MM.1S (cell line): ENCODE measurements at regions not wholly inside any gene's neighbourhood (a gene's known extent, or its start where the extent isn't known, plus 50 kb on each side); places are given as distances from the start of the nearest gene placed in this dataset.

Source experiments
- DNase-seq: peaks from one replicate; pipeline ENCODE4 v3.0.0-alpha.2; 2015
- H2AFZ ChIP-seq: fragments of 300-600 bp; sonication (generic); 2 replicates; pipeline ENCODE4 v1.6.0; 2016; ENCODE audit warnings: antibody characterized with exemption, low read length
- H3F3A ChIP-seq: fragments of 300-600 bp; sonication (generic); 2 replicates; pipeline ENCODE4 v1.6.1; 2016; ENCODE audit warnings: mild to moderate bottlenecking, antibody characterized with exemption, low read length, moderate library complexity, mixed read lengths; ENCODE audit not compliant: insufficient read depth
- H3K27ac ChIP-seq: fragments of 300-600 bp; sonication (generic); 2 replicates; pipeline ENCODE4 v1.5.1; 2016; ENCODE audit warnings: mild to moderate bottlenecking, low read length
- H3K27me3 ChIP-seq: fragments of 300-600 bp; sonication (generic); replicated peaks from 2 replicates; pipeline ENCODE4 v1.6.0; 2016; ENCODE audit warnings: low read length; ENCODE audit not compliant: insufficient read depth
- H3K36me3 ChIP-seq: fragments of 300-600 bp; sonication (generic); replicated peaks from 2 replicates; pipeline ENCODE4 v1.6.1; 2016; ENCODE audit warnings: mild to moderate bottlenecking, low read length, mixed read lengths; ENCODE audit not compliant: insufficient read depth
- H3K4me1 ChIP-seq: fragments of 300-600 bp; sonication (generic); 2 replicates; pipeline ENCODE4 v1.6.1; 2016; ENCODE audit warnings: low read length, mixed read lengths
- H3K4me2 ChIP-seq: fragments of 300-600 bp; sonication (generic); 2 replicates; pipeline ENCODE4 v1.6.0; 2016; ENCODE audit warnings: low read depth, low read length
- H3K4me3 ChIP-seq: fragments of 300-600 bp; sonication (generic); 2 replicates; pipeline ENCODE4 v1.5.1; 2016; ENCODE audit warnings: low read length, mixed read lengths
- H3K79me2 ChIP-seq: fragments of 300-600 bp; sonication (generic); 2 replicates; pipeline ENCODE4 v1.6.1; 2016; ENCODE audit warnings: mixed run types, low read length, mixed read lengths
- H3K9ac ChIP-seq: fragments of 300-600 bp; sonication (generic); 2 replicates; pipeline ENCODE4 v1.6.1; 2016; ENCODE audit warnings: low read length, mixed read lengths
- H3K9me2 ChIP-seq: fragments of 300-600 bp; sonication (generic); replicated peaks from 2 replicates; pipeline ENCODE4 v1.6.1; 2016; ENCODE audit warnings: mild to moderate bottlenecking, low read length, mixed read lengths; ENCODE audit not compliant: insufficient read depth
- H3K9me3 ChIP-seq: fragments of 300-600 bp; sonication (generic); replicated peaks from 2 replicates; pipeline ENCODE4 v1.6.1; 2016; ENCODE audit warnings: mild to moderate bottlenecking, low read length, mixed read lengths; ENCODE audit not compliant: insufficient read depth
- H4K20me1 ChIP-seq: fragments of 300-600 bp; sonication (generic); 2 replicates; pipeline ENCODE4 v1.6.1; 2016; ENCODE audit warnings: mild to moderate bottlenecking, low read length, moderate library complexity, mixed read lengths; ENCODE audit not compliant: insufficient read depth
- CTCF ChIP-seq: fragments of 300-600 bp; sonication (generic); IDR thresholded peaks from 2 replicates; pipeline ENCODE4 v1.5.1; 2016; ENCODE audit warnings: antibody characterized with exemption, low read length, mixed read lengths
- EZH2 ChIP-seq: fragments of 300-600 bp; sonication (generic); optimal IDR thresholded peaks from 2 replicates; pipeline ENCODE3; 2017; ENCODE audit warnings: low read depth, mild to moderate bottlenecking, antibody characterized with exemption, low read length, mixed read lengths
- EZH2phosphoT487 ChIP-seq: fragments of 300-600 bp; sonication (generic); IDR thresholded peaks from 2 replicates; pipeline ENCODE4 v1.6.1; 2018; ENCODE audit warnings: antibody characterized with exemption, low read length

- H2AFZ ChIP-seq = no peak overlapping the region
- H3K4me2 ChIP-seq = no peak overlapping the region
- no peaks in the 10 kb centered on the region for H3K36me3 ChIP-seq
- H3F3A ChIP-seq = no peaks in the 10 kb centered on the region
- H4K20me1 ChIP-seq = no peaks in the 10 kb centered on the region
- no peak for TF ChIP-seq EZH2phosphoT487
- no peak for TF ChIP-seq CTCF
- no peak for TF ChIP-seq EZH2
- no peak overlapping the region for H3K27ac ChIP-seq
- H3K9me2 ChIP-seq = no peaks in the 10 kb centered on the region
- no peaks in the 10 kb centered on the region for H3K4me1 ChIP-seq
- H3K79me2 ChIP-seq = no peaks in the 10 kb centered on the region
- H3K9me3 ChIP-seq = no peaks in the 10 kb centered on the region
- no peak overlapping the region for H3K9ac ChIP-seq
- H3K4me3 ChIP-seq = no peak overlapping the region
- no peak for DNase-seq
- H3K27me3 ChIP-seq = no peaks in the 10 kb centered on the region
These were observed 71.4 kb downstream of the ADRB2 start for GRCh38 chr5:148897842-148898241.

GRCh38 chr5:148898413-148899075, 72.1 kb downstream of the ADRB2 start:
- H3K27me3 ChIP-seq = no peaks in the 10 kb centered on the region
- no peaks in the 10 kb centered on the region for H3K4me1 ChIP-seq
- H3F3A ChIP-seq = no peaks in the 10 kb centered on the region
- H3K9ac ChIP-seq = no peak overlapping the region
- no peaks in the 10 kb centered on the region for H3K9me2 ChIP-seq
- H3K4me2 ChIP-seq = no peak overlapping the region
- H3K4me3 ChIP-seq = no peak overlapping the region
- no peaks in the 10 kb centered on the region for H4K20me1 ChIP-seq
- no peak overlapping the region for H2AFZ ChIP-seq
- TF ChIP-seq EZH2 (no peak), CTCF (no peak), EZH2phosphoT487 (no peak)
- H3K79me2 ChIP-seq = no peaks in the 10 kb centered on the region
- H3K9me3 ChIP-seq = no peaks in the 10 kb centered on the region
- no peak overlapping the region for H3K27ac ChIP-seq
- no peak for DNase-seq
- H3K36me3 ChIP-seq = no peaks in the 10 kb centered on the region

GRCh38 chr5:148899993-148900392, 73.6 kb downstream of the ADRB2 start:
- H3F3A ChIP-seq = no peaks in the 10 kb centered on the region
- no peak overlapping the region for H3K9ac ChIP-seq
- TF ChIP-seq EZH2 (no peak), EZH2phosphoT487 (no peak), CTCF (no peak)
- no peak overlapping the region for H2AFZ ChIP-seq
- H3K9me3 ChIP-seq = no peaks in the 10 kb centered on the region
- H3K36me3 ChIP-seq = no peaks in the 10 kb centered on the region
- no peak overlapping the region for H3K4me2 ChIP-seq
- H3K9me2 ChIP-seq = no peaks in the 10 kb centered on the region
- H3K27me3 ChIP-seq = no peaks in the 10 kb centered on the region
- no peak overlapping the region for H3K4me3 ChIP-seq
- H4K20me1 ChIP-seq = no peaks in the 10 kb centered on the region
- DNase-seq = no peak
- no peak overlapping the region for H3K27ac ChIP-seq
- H3K4me1 ChIP-seq = no peaks in the 10 kb centered on the region
- no peaks in the 10 kb centered on the region for H3K79me2 ChIP-seq
